ENCODE measurements at regions not wholly inside any gene's neighbourhood (a gene's known extent, or its start where the extent isn't known, plus 50 kb on each side); places are given as distances from the start of the nearest gene placed in this dataset.

GRCh38 chr12:77323788-77324415 lies 258.5 kb upstream of the E2F7 start:
- H3K4me2 ChIP-seq (ENCODE audit: control insufficient read depth, insufficient read depth): 0 out of 2 replicates have a peak overlapping the region, but pooled peaks have one; percentile 1
- H2AFZ ChIP-seq (ENCODE audit: control insufficient read depth, low read depth, low read length): no peak overlapping the region
- H3K27me3 ChIP-seq (replicated peaks in 1 of 2; ENCODE audit: control insufficient read depth in 2 of 2, insufficient read depth in 2 of 2, low read length in 1 of 2): peaks cover 0 to 6% of the 10 kb centered on the region in 2 experiments; a peak in 1 of 4 replicates
- TF ChIP-seq GATAD2B (conservative IDR thresholded peaks at IDR 0.05; ENCODE audit: low read depth) (no peak), ASH2L (IDR thresholded peaks at IDR 0.05; ENCODE audit: borderline replicate concordance, low read depth) (no peak), E2F8 (IDR thresholded peaks at IDR 0.05; ENCODE audit: low read depth, partially characterized antibody) (no peak), TBL1XR1 (IDR thresholded peaks at IDR 0.05; ENCODE audit: low read depth, low read length) (no peak), ZNF24 (IDR thresholded peaks at IDR 0.05) (no peak)
- no peak overlapping the region for H3K27ac ChIP-seq (ENCODE audit: control insufficient read depth, insufficient read depth)
- H3K36me3 ChIP-seq (ENCODE audit: control insufficient read depth in 2 of 2, insufficient read depth in 2 of 2, low read length in 1 of 2): no peaks in the 10 kb centered on the region
- no peaks in the 10 kb centered on the region for H3K9me3 ChIP-seq (replicated peaks; ENCODE audit: control insufficient read depth, insufficient read depth, low read length)
- H3K9ac ChIP-seq (ENCODE audit: control insufficient read depth, insufficient read depth, low read length): no peak overlapping the region
- CTCF ChIA-PET: interaction anchor here (1.5 kb wide), 1 partner anchor 276 kb away, joined by 4 read pairs; no protein-coding TSS in a partner anchor
- no peaks in the 10 kb centered on the region for H3K79me2 ChIP-seq (ENCODE audit: control insufficient read depth, insufficient read depth, low read length)
- WGBS (ENCODE audit: insufficient coverage, insufficient replicate concordance, low lambda C conversion rate, missing lambda C conversion rate): 50% methylated on average over 6 of the region's 6 CpGs
- POLR2A ChIA-PET: no interaction called here
- H3K4me3 ChIP-seq: no peak overlapping the region
- intact Hi-C loops (cut with micrococcal nuclease; ENCODE audit: unreplicated experiment) (loop anchor here (10.0 kb wide), 1 partner anchor 269 kb away; no protein-coding TSS in a partner anchor), in situ Hi-C loops (cut with MboI) (no loop called here)
- RAD21 ChIA-PET (ENCODE audit: unreplicated experiment): interaction anchor here (1.7 kb wide), 1 partner anchor 264 kb away, joined by 3 read pairs; no protein-coding TSS in a partner anchor
- ATAC-seq: no peak
- no peak for FAIRE-seq
- no peaks in the 10 kb centered on the region; the same call in none of the 2 replicates for H3K4me1 ChIP-seq (ENCODE audit: control insufficient read depth, insufficient read depth, low read length)
- BruUV-seq (replicated peaks): no TSS peak
- SMC1A ChIA-PET (ENCODE audit: uncharacterized antibody, unreplicated experiment): no interaction called here
- H4K20me1 ChIP-seq (ENCODE audit: control insufficient read depth, insufficient read depth): no peaks in the 10 kb centered on the region
- DNase-seq (ENCODE audit: low read depth, low spot score): no peak

Data from GM12878 (cell line).